ENCODE measurements at regions not wholly inside any gene's neighbourhood (a gene's known extent, or its start where the extent isn't known, plus 50 kb on each side); places are given as distances from the start of the nearest gene placed in this dataset.

GRCh38 chr13:107650081-107650701 lies 565.1 kb downstream of the LIG4 start:
- intact Hi-C loops (cut with micrococcal nuclease; ENCODE audit: unreplicated experiment), result loop anchor here (1.0 to 5.0 kb wide), 2 partner anchors 278 to 439 kb away; no protein-coding TSS in a partner anchor
- Histone ChIP-seq H3K9me2 (ENCODE audit: insufficient read depth) (no peaks in the 10 kb centered on the region; the same call in 1 of the 2 replicates), H3K4me2 (no peak overlapping the region), H3K79me2 (ENCODE audit: low read depth) (no peaks in the 10 kb centered on the region), H3K27ac (no peak overlapping the region), H4K20me1 (ENCODE audit: insufficient read depth) (peaks cover 6% of the 10 kb centered on the region; the same call in 1 of the 2 replicates), H2AFZ (no peak overlapping the region), H3K4me1 (replicated peaks; ENCODE audit: insufficient read depth) (no peaks in the 10 kb centered on the region), H3K27me3 (ENCODE audit: insufficient read depth, low read depth) (no peaks in the 10 kb centered on the region), H3K9me3 (ENCODE audit: insufficient read depth, low read depth) (no peaks in the 10 kb centered on the region), H3F3A (ENCODE audit: insufficient read depth, low read depth) (no peaks in the 10 kb centered on the region), H3K36me3 (ENCODE audit: low read depth) (no peaks in the 10 kb centered on the region), H3K4me3 (no peak overlapping the region)
- no TSS peak for BruUV-seq (replicated peaks)
- POLR2A ChIA-PET (ENCODE audit: unreplicated experiment), result no interaction called here
- TF ChIP-seq CTCF (conservative IDR thresholded peaks at IDR 0.05) (peak; percentile 84), EZH2 (IDR thresholded peaks at IDR 0.05; ENCODE audit: low read depth) (no peak)
- peak in 1 of 2 experiments; percentile 45 for DNase-seq
- CTCF ChIA-PET, result interaction anchor here (0.6 to 0.7 kb wide), 3 partner anchors 9 to 280 kb away, joined by 3 to 4 read pairs (median 3); no protein-coding TSS in a partner anchor

GRCh38 chr13:107649079-107649478 lies 566.3 kb downstream of the LIG4 start:
- no peak for DNase-seq
- Histone ChIP-seq H3K36me3 (ENCODE audit: low read depth) (no peaks in the 10 kb centered on the region), H3K27ac (no peak overlapping the region), H3K4me1 (replicated peaks; ENCODE audit: insufficient read depth) (no peaks in the 10 kb centered on the region), H3K4me3 (no peak overlapping the region), H2AFZ (no peak overlapping the region), H3F3A (ENCODE audit: insufficient read depth, low read depth) (no peaks in the 10 kb centered on the region), H3K9me3 (ENCODE audit: insufficient read depth, low read depth) (no peaks in the 10 kb centered on the region), H3K4me2 (no peak overlapping the region), H3K79me2 (ENCODE audit: low read depth) (no peaks in the 10 kb centered on the region), H3K9me2 (ENCODE audit: insufficient read depth) (no peaks in the 10 kb centered on the region; the same call in 1 of the 2 replicates), H4K20me1 (ENCODE audit: insufficient read depth) (peaks cover 6% of the 10 kb centered on the region; the same call in 1 of the 2 replicates), H3K27me3 (ENCODE audit: insufficient read depth, low read depth) (no peaks in the 10 kb centered on the region)
- TF ChIP-seq EZH2 (IDR thresholded peaks at IDR 0.05; ENCODE audit: low read depth) (no peak), CTCF (conservative IDR thresholded peaks at IDR 0.05) (no peak)
- POLR2A ChIA-PET (ENCODE audit: unreplicated experiment), result no interaction called here
- CTCF ChIA-PET, result no interaction called here
- intact Hi-C loops (cut with micrococcal nuclease; ENCODE audit: unreplicated experiment), result no loop called here
- no TSS peak for BruUV-seq (replicated peaks)

GRCh38 chr13:107644136-107644535 lies 571.2 kb downstream of the LIG4 start:
- Histone ChIP-seq H3K27me3 (ENCODE audit: insufficient read depth, low read depth) (no peaks in the 10 kb centered on the region), H3K9me3 (ENCODE audit: insufficient read depth, low read depth) (no peaks in the 10 kb centered on the region), H3K4me1 (replicated peaks; ENCODE audit: insufficient read depth) (no peaks in the 10 kb centered on the region), H3K79me2 (ENCODE audit: low read depth) (no peaks in the 10 kb centered on the region), H3K36me3 (ENCODE audit: low read depth) (no peaks in the 10 kb centered on the region), H2AFZ (no peak overlapping the region), H3K4me3 (no peak overlapping the region), H4K20me1 (ENCODE audit: insufficient read depth) (no peaks in the 10 kb centered on the region), H3K4me2 (no peak overlapping the region), H3F3A (ENCODE audit: insufficient read depth, low read depth) (no peaks in the 10 kb centered on the region), H3K27ac (no peak overlapping the region), H3K9me2 (ENCODE audit: insufficient read depth) (no peaks in the 10 kb centered on the region; the same call in 1 of the 2 replicates)
- ChIA-PET POLR2A (ENCODE audit: unreplicated experiment) (no interaction called here), CTCF (no interaction called here)
- TF ChIP-seq EZH2 (IDR thresholded peaks at IDR 0.05; ENCODE audit: low read depth), result no peak
- BruUV-seq (replicated peaks), result no TSS peak
- DNase-seq, result no peak
- intact Hi-C loops (cut with micrococcal nuclease; ENCODE audit: unreplicated experiment), result no loop called here

GRCh38 chr13:107643615-107644014 lies 571.7 kb downstream of the LIG4 start:
- Histone ChIP-seq H3K4me1 (replicated peaks; ENCODE audit: insufficient read depth) (no peaks in the 10 kb centered on the region), H3K79me2 (ENCODE audit: low read depth) (no peaks in the 10 kb centered on the region), H3K36me3 (ENCODE audit: low read depth) (no peaks in the 10 kb centered on the region), H3K4me3 (no peak overlapping the region), H3K9me2 (ENCODE audit: insufficient read depth) (no peaks in the 10 kb centered on the region; the same call in 1 of the 2 replicates), H3K27ac (no peak overlapping the region), H4K20me1 (ENCODE audit: insufficient read depth) (no peaks in the 10 kb centered on the region), H3K9me3 (ENCODE audit: insufficient read depth, low read depth) (no peaks in the 10 kb centered on the region), H3K4me2 (no peak overlapping the region), H3K27me3 (ENCODE audit: insufficient read depth, low read depth) (no peaks in the 10 kb centered on the region), H3F3A (ENCODE audit: insufficient read depth, low read depth) (no peaks in the 10 kb centered on the region), H2AFZ (no peak overlapping the region)
- POLR2A ChIA-PET (ENCODE audit: unreplicated experiment), result no interaction called here
- no peak for DNase-seq
- no TSS peak for BruUV-seq (replicated peaks)
- intact Hi-C loops (cut with micrococcal nuclease; ENCODE audit: unreplicated experiment), result no loop called here
- TF ChIP-seq EZH2 (IDR thresholded peaks at IDR 0.05; ENCODE audit: low read depth) (no peak), CTCF (conservative IDR thresholded peaks at IDR 0.05) (no peak)
- CTCF ChIA-PET, result no interaction called here
